ENCODE measurements at regions not wholly inside any gene's neighbourhood (a gene's known extent, or its start where the extent isn't known, plus 50 kb on each side); places are given as distances from the start of the nearest gene placed in this dataset.

DNA sequence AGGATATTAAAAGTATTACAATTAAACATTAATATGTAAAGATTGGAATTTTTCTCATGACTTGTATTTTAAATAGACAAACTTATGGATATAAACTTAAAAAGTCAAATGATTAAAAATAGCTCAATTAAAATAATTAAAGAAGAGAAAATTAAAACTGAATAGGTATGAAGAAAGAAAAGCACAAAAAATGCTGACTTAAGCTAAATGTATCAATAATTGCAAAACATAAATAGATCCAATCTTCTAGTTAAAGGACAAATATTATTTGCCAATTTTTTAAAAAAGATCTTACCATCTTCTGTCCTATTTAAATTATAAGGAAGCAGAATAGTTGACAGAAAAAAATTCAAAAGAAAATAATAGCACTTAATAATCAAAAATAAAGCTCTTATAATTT lies 646.3 kb upstream of the ANKRD30A start:
- TF ChIP-seq, protein P1, sequence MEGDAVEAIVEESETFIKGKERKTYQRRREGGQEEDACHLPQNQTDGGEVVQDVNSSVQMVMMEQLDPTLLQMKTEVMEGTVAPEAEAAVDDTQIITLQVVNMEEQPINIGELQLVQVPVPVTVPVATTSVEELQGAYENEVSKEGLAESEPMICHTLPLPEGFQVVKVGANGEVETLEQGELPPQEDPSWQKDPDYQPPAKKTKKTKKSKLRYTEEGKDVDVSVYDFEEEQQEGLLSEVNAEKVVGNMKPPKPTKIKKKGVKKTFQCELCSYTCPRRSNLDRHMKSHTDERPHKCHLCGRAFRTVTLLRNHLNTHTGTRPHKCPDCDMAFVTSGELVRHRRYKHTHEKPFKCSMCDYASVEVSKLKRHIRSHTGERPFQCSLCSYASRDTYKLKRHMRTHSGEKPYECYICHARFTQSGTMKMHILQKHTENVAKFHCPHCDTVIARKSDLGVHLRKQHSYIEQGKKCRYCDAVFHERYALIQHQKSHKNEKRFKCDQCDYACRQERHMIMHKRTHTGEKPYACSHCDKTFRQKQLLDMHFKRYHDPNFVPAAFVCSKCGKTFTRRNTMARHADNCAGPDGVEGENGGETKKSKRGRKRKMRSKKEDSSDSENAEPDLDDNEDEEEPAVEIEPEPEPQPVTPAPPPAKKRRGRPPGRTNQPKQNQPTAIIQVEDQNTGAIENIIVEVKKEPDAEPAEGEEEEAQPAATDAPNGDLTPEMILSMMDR (IDR thresholded peaks at IDR 0.05): no peak
- ATAC-seq (no peak), DNase-seq (no peak)
- Mint-ChIP-seq H3K36me3 (ENCODE audit: low read depth) (no peaks in the 10 kb centered on the region), H3K4me1 (ENCODE audit: low read depth) (no peaks in the 10 kb centered on the region), H3K9me3 (peaks cover 10% of the 10 kb centered on the region), H3K4me3 (no peak overlapping the region), H3K27me3 (no peaks in the 10 kb centered on the region), H3K27ac (no peak overlapping the region)
- POLR2A ChIA-PET: no interaction called here
- intact Hi-C loops (cut with micrococcal nuclease): no loop called here
- CTCF ChIA-PET: no interaction called here

DNA sequence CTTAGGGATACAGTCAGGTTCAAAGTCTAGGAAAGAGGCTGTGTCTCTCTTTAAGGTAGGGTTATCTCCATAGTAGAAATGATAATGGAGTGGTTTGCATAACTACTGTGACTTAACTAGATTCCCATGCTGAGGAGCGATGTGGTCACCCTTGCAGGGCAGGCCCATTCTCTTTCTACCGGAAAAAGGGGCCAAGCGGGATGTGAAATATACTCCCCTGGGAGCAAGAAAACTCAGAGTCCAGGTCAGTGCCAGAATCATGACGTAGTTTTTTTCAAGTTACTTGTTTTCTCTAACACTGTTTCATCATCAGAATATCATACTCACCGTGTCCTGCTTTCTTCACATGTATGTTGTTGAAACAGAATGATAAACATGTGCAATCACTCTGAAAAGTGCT lies 649.0 kb upstream of the ANKRD30A start:
- Mint-ChIP-seq H3K9me3 (peaks cover 6% of the 10 kb centered on the region), H3K27me3 (no peaks in the 10 kb centered on the region), H3K4me3 (no peak overlapping the region), H3K36me3 (ENCODE audit: low read depth) (no peaks in the 10 kb centered on the region), H3K27ac (no peak overlapping the region), H3K4me1 (ENCODE audit: low read depth) (no peaks in the 10 kb centered on the region)
- CTCF ChIA-PET: no interaction called here
- intact Hi-C loops (cut with micrococcal nuclease): no loop called here
- ATAC-seq (no peak), DNase-seq (no peak)
- TF ChIP-seq, protein P1 (IDR thresholded peaks at IDR 0.05): no peak
- POLR2A ChIA-PET: no interaction called here

DNA sequence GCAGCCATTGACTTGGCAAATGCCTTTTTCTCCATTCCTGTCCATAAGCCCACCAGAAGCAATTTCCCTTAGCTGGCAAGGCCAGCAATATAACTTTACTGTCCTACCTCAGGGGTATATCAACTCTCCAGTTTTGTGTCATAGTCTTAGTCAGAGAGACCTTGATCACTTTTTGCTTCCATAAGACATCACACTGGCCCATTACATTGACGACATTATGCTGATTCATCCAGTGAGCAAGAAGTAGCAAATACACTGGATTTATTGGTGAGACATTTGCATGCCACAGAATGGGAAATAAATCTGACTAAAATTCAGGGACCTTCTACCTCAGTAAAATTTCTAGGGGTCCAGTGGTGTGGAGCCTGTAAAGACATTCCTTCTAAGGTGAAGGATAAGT lies 649.7 kb upstream of the ANKRD30A start:
- CTCF ChIA-PET: no interaction called here
- TF ChIP-seq, protein P1 (IDR thresholded peaks at IDR 0.05): no peak
- H3K4me1 Mint-ChIP-seq (ENCODE audit: low read depth): no peaks in the 10 kb centered on the region
- no peak for ATAC-seq
- DNase-seq: no peak
- intact Hi-C loops (cut with micrococcal nuclease): no loop called here
- H3K36me3 Mint-ChIP-seq (ENCODE audit: low read depth): no peaks in the 10 kb centered on the region
- POLR2A ChIA-PET: no interaction called here
- no peaks in the 10 kb centered on the region for H3K27me3 Mint-ChIP-seq
- peaks cover 5% of the 10 kb centered on the region for H3K9me3 Mint-ChIP-seq
- H3K27ac Mint-ChIP-seq: no peak overlapping the region
- H3K4me3 Mint-ChIP-seq: no peak overlapping the region

DNA sequence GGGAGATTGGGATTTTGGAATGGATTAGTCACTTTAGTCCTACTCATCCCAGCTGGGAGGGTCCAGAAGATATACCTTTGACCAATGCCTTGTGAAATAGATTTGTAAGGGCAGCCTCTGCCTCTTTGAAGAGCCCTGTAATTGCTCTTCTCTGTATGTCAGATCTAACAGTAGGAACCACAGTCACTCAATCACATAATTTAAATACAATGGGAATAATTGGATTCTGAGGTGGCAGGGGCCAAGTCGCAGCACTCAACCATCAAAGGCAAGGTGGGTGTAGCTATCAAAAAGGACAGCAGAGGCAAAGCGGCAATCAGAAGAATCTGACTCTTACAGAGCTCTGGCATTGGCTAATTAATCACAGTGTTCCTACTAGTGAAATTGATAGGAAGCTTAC lies 650.9 kb upstream of the ANKRD30A start:
- H3K9me3 Mint-ChIP-seq: peaks cover 2% of the 10 kb centered on the region
- DNase-seq (no peak), ATAC-seq (no peak)
- no peaks in the 10 kb centered on the region for H3K36me3 Mint-ChIP-seq (ENCODE audit: low read depth)
- H3K27me3 Mint-ChIP-seq: no peaks in the 10 kb centered on the region
- H3K4me1 Mint-ChIP-seq (ENCODE audit: low read depth): no peaks in the 10 kb centered on the region
- ChIA-PET POLR2A (no interaction called here), CTCF (no interaction called here)
- intact Hi-C loops (cut with micrococcal nuclease): no loop called here
- H3K4me3 Mint-ChIP-seq: no peak overlapping the region
- no peak overlapping the region for H3K27ac Mint-ChIP-seq
- TF ChIP-seq, protein P1 (IDR thresholded peaks at IDR 0.05): no peak

DNA sequence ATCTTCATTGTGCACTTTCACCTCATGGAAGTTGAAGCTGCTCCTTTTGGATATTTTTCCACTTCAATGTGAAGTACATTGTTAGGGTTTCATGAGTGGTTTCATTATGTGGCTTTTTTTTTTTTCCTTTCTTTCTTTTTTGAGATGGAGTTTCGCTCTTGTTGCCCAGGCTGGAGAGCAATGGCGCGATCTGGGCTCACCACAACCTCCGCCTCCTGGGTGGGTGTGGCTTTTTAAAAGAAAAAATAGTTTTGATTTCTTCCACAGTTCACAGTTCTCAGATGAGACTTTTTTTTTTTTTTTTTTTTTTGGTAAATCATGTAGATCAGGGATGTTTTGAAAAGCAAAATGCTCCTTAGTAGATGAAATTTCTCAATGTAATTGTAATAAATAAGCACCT lies 652.3 kb upstream of the ANKRD30A start:
- Mint-ChIP-seq H3K9me3 (peaks cover 2% of the 10 kb centered on the region), H3K27me3 (no peaks in the 10 kb centered on the region), H3K36me3 (ENCODE audit: low read depth) (no peaks in the 10 kb centered on the region), H3K4me1 (ENCODE audit: low read depth) (no peaks in the 10 kb centered on the region), H3K27ac (no peak overlapping the region), H3K4me3 (no peak overlapping the region)
- ChIA-PET POLR2A (no interaction called here), CTCF (no interaction called here)
- ATAC-seq: no peak
- TF ChIP-seq, protein P1 (IDR thresholded peaks at IDR 0.05): no peak
- no peak for DNase-seq
- intact Hi-C loops (cut with micrococcal nuclease): no loop called here
